ENCODE measurements at regions not wholly inside any gene's neighbourhood (a gene's known extent, or its start where the extent isn't known, plus 50 kb on each side); places are given as distances from the start of the nearest gene placed in this dataset.

GRCh38 chr13:85230691-85231093 is 568.5 kb downstream of the SLITRK6 start:
- Mint-ChIP-seq H3K27ac (no peak overlapping the region; the same call in 1 of the 2 replicates), H3K36me3 (ENCODE audit: low read depth) (no peaks in the 10 kb centered on the region), H3K4me1 (no peaks in the 10 kb centered on the region), H3K27me3 (ENCODE audit: insufficient read depth, low read depth, poor library complexity) (no peaks in the 10 kb centered on the region), H3K4me3 (no peak overlapping the region), H3K9me3 (no peaks in the 10 kb centered on the region)
- no peaks in the 10 kb centered on the region for H4K20me1 ChIP-seq (replicated peaks; ENCODE audit: insufficient read depth)
- no peaks in the 10 kb centered on the region for H3K79me2 ChIP-seq (replicated peaks; ENCODE audit: insufficient read depth)
- no peak overlapping the region for H3K27ac ChIP-seq (ENCODE audit: low read depth)
- TF ChIP-seq CREB1 (CRISPR knock-in tag; IDR thresholded peaks at IDR 0.05; ENCODE audit: low read depth), result no peak
- TF ChIP-seq STAT1 (IDR thresholded peaks at IDR 0.05; ENCODE audit: unreplicated experiment), result no peak
- no peak for TF ChIP-seq ZNF462 (CRISPR knock-in tag; IDR thresholded peaks at IDR 0.05)
- no peak for TF ChIP-seq CTCF (conservative IDR thresholded peaks at IDR 0.05; ENCODE audit: low read depth in 2 of 2)
- TF ChIP-seq NANOG (IDR thresholded peaks at IDR 0.05; ENCODE audit: borderline replicate concordance), result no peak
- TF ChIP-seq ETS1 (IDR thresholded peaks at IDR 0.05), result no peak
- no peak for TF ChIP-seq ZNF331 (CRISPR knock-in tag; IDR thresholded peaks at IDR 0.05; ENCODE audit: low read depth)
- TF ChIP-seq EZH2 (IDR thresholded peaks at IDR 0.05; ENCODE audit: low read depth, unreplicated experiment), result no peak
- no peak for TF ChIP-seq ZNF114 (CRISPR knock-in tag; IDR thresholded peaks at IDR 0.05)
- TF ChIP-seq JUNB (IDR thresholded peaks at IDR 0.05; ENCODE audit: unreplicated experiment), result no peak
- no peak for TF ChIP-seq EZH2phosphoT487 (IDR thresholded peaks at IDR 0.05; ENCODE audit: unreplicated experiment)
- TF ChIP-seq POLR2AphosphoS5 (IDR thresholded peaks at IDR 0.05; ENCODE audit: low read depth), result no peak
- no peak for TF ChIP-seq REST (IDR thresholded peaks at IDR 0.05; ENCODE audit: unreplicated experiment)
- H2AFZ ChIP-seq, result no peak overlapping the region
- H3K4me2 ChIP-seq, result no peak overlapping the region
- ATAC-seq, result no peak
- H3K36me3 ChIP-seq (ENCODE audit: insufficient read depth), result no peaks in the 10 kb centered on the region
- no peak overlapping the region for H3K4me3 ChIP-seq
- no peak for DNase-seq (ENCODE audit: low spot score)
- no peaks in the 10 kb centered on the region for H3F3A ChIP-seq (replicated peaks; ENCODE audit: low read depth)
- peaks cover 5% of the 10 kb centered on the region; the same call in 1 of the 2 replicates for H3K4me1 ChIP-seq (ENCODE audit: insufficient read depth)
- no peaks in the 10 kb centered on the region for H3K27me3 ChIP-seq (ENCODE audit: insufficient read depth)
- H3K9me2 ChIP-seq (ENCODE audit: insufficient read depth), result no peaks in the 10 kb centered on the region
